HUES48 (cell line): ENCODE measurements at regions not wholly inside any gene's neighbourhood (a gene's known extent, or its start where the extent isn't known, plus 50 kb on each side); places are given as distances from the start of the nearest gene placed in this dataset.
"Not testable (repeated sequence)": the region's sequence is repeated elsewhere in the genome, so short reads cannot be mapped to it uniquely, and the experiment has no call there.

Experiments used
- H3K27ac ChIP-seq: one replicate; pipeline ENCODE4 v1.7.0; 2013; ENCODE audit warnings: low read depth, low read length, inconsistent platforms
- H3K27me3 ChIP-seq: 2 replicates; pipeline ENCODE4 v1.6.1; 2013; ENCODE audit warnings: mild to moderate bottlenecking, low read length; ENCODE audit not compliant: control insufficient read depth, insufficient read depth
- H3K36me3 ChIP-seq: 2 replicates; pipeline ENCODE4 v1.6.1; 2013; ENCODE audit warnings: low read length; ENCODE audit not compliant: control insufficient read depth, insufficient read depth
- H3K4me1 ChIP-seq: 2 replicates; pipeline ENCODE4 v1.6.1; 2013; ENCODE audit warnings: mild to moderate bottlenecking, low read length; ENCODE audit not compliant: control insufficient read depth, insufficient read depth
- H3K4me3 ChIP-seq: 2 replicates; pipeline ENCODE4 v1.5.1; 2013; ENCODE audit warnings: mild to moderate bottlenecking, low read depth, low read length
- H3K9ac ChIP-seq: 2 replicates; pipeline ENCODE4 v1.6.1; 2013; ENCODE audit warnings: mild to moderate bottlenecking, low read depth, low read length, moderate library complexity
- H3K9me3 ChIP-seq: 2 replicates; pipeline ENCODE4 v1.6.1; 2013; ENCODE audit warnings: low read length; ENCODE audit not compliant: control insufficient read depth, insufficient read depth

DNA sequence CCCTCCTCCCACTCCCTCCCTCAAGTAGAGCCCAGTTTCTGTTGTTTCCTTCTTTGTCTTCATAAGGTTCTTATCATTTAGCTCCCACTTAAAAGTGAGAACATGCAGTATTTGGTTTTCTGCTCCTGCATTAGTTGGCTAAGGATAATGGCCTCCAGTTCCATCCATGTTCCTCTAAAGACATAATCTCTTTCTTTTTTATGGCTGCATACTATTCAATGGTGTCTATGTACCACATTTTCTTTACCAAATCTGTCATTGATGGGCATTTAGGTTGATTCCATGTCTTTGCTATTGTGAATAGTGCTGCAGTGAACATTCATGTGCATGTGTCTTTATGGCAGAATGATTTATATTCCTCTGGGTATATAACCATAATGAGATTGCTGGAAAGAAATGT, 158.6 kb downstream of the MEX3B start:
- H3K9me3 ChIP-seq, H3K27me3 ChIP-seq, H3K4me3 ChIP-seq, H3K9ac ChIP-seq, H3K27ac ChIP-seq, H3K36me3 ChIP-seq, H3K4me1 ChIP-seq: not testable (repeated sequence)

DNA sequence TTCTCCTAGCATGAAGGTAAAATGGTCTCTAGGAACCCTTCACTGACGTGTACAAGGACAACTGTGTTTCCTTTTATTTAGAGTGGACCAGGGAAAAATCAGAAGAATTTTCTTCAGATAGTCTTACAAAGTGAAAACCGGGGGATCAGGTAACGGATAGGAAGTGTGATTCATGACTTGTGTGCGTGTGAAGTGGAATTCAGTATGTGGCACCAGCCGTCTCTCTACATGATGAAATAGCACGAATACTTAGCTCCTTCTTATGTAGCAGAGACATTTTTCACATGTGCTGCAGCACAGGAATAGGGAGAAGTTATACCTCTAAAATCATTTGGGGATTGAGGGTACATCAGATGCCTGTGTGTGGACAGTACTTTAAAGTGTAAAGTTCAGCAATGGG, 159.2 kb downstream of the MEX3B start:
- 0 out of 2 replicates have a peak, but pooled peaks cover 4% of the 10 kb centered on the region for H3K4me1 ChIP-seq
- H3K27me3 ChIP-seq, result no peaks in the 10 kb centered on the region
- no peaks in the 10 kb centered on the region for H3K9me3 ChIP-seq
- no peak overlapping the region for H3K4me3 ChIP-seq
- H3K27ac ChIP-seq, result no peak overlapping the region
- H3K36me3 ChIP-seq, result no peaks in the 10 kb centered on the region
- no peak overlapping the region for H3K9ac ChIP-seq

DNA sequence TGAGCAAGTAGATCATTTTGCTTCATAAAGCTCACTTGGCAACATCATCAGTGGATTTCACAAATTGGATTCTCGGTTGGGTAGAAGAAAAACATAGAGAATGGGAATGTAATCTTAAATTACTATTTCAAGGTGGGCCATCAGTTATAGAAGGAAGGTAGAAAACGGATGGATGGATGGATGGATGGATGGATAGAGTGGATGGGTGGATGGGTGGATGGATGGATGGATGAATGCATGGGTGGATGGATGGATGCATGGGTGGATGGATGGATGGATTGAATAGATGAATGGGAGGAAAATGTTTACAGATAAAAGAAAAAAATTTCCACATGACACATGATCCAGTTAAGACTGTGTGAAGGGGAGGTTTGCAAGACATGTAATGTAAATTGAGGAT, 159.7 kb downstream of the MEX3B start:
- H3K9ac ChIP-seq, result no peak overlapping the region
- 0 out of 2 replicates have a peak, but pooled peaks cover 4% of the 10 kb centered on the region for H3K4me1 ChIP-seq
- no peaks in the 10 kb centered on the region for H3K36me3 ChIP-seq
- no peaks in the 10 kb centered on the region for H3K27me3 ChIP-seq
- H3K4me3 ChIP-seq, result no peak overlapping the region
- no peak overlapping the region for H3K27ac ChIP-seq
- no peaks in the 10 kb centered on the region for H3K9me3 ChIP-seq

DNA sequence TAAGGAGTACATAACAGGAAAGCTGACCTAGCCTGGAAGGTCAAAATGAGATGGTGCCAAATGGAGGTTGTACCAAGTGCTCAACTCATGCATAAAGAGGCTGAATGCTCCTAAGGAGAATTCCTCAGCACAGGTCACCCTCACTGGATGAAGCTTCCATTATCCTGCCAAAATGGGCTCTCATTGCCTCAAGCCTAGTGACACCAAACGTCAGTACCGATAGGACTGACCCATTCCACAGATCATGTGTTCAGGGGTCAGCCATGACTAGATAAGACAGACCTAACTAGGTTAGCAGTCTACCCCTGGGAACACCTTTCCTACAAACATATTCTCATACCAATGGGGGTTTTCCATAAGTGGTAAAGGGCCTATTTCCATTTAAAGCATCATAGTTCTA, 160.7 kb downstream of the MEX3B start:
- Histone ChIP-seq H3K27me3 (no peaks in the 10 kb centered on the region), H3K9ac (no peak overlapping the region), H3K4me1 (0 out of 2 replicates have a peak, but pooled peaks cover 4% of the 10 kb centered on the region), H3K9me3 (no peaks in the 10 kb centered on the region), H3K4me3 (no peak overlapping the region), H3K27ac (no peak overlapping the region), H3K36me3 (no peaks in the 10 kb centered on the region)

DNA sequence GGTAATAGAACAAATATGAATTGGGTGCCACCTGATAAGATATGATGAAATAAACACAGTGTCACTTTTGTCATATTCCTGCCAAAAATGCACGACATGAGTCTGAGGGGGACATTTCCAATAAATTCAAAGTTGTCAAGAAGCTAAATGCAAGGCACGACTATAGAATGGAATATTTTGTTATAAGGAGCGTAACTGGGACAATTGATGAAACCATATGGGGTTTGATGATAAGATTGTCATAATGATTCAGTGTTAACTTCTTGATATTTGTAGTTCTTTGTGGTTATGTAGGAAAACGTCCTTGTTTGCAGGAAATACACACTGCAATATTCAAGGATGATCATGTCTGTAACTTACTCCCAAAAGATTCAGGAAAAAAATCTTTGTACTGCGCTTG, 163.3 kb downstream of the MEX3B start:
- no peaks in the 10 kb centered on the region for H3K36me3 ChIP-seq
- no peaks in the 10 kb centered on the region for H3K27me3 ChIP-seq
- H3K4me1 ChIP-seq, result 0 out of 2 replicates have a peak, but pooled peaks cover 5% of the 10 kb centered on the region
- no peaks in the 10 kb centered on the region for H3K9me3 ChIP-seq
- no peak overlapping the region for H3K27ac ChIP-seq
- no peak overlapping the region for H3K9ac ChIP-seq
- H3K4me3 ChIP-seq, result no peak overlapping the region

DNA sequence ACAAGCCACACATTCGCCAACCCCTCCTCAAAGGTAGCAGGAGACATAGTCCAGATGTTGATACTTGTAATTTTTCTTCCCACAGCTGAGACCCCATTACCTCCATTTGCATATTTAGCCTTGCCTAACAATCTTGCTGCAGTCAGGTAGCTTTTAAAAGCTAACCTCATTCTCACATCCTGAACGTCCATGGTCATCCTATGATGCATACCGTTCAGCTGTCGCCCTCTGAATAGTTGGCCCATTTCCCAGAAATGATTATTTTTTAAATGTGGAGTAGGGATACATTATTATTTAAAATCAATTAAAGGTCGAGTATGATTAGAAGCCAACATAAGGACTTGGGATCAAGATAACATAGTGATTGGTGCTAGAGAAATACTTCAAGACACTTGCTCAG, 165.0 kb downstream of the MEX3B start:
- Histone ChIP-seq H3K4me1 (0 out of 2 replicates have a peak, but pooled peaks cover 5% of the 10 kb centered on the region), H3K27ac (no peak overlapping the region), H3K4me3 (no peak overlapping the region), H3K36me3 (no peaks in the 10 kb centered on the region), H3K9ac (no peak overlapping the region), H3K9me3 (no peaks in the 10 kb centered on the region), H3K27me3 (no peaks in the 10 kb centered on the region)

- Histone ChIP-seq H3K27me3 (no peaks in the 10 kb centered on the region), H3K36me3 (no peaks in the 10 kb centered on the region), H3K4me1 (0 out of 2 replicates have a peak, but pooled peaks cover 5% of the 10 kb centered on the region), H3K4me3 (no peak overlapping the region), H3K27ac (no peak overlapping the region), H3K9ac (no peak overlapping the region), H3K9me3 (no peaks in the 10 kb centered on the region)
These were observed 165.5 kb downstream of the MEX3B start for GRCh38 chr15:81880314-81880713.

GRCh38 chr15:81875717-81876116, 170.1 kb downstream of the MEX3B start:
- not testable (repeated sequence) for H3K4me1 ChIP-seq, H3K9ac ChIP-seq, H3K27me3 ChIP-seq, H3K27ac ChIP-seq, H3K4me3 ChIP-seq, H3K9me3 ChIP-seq, H3K36me3 ChIP-seq

DNA sequence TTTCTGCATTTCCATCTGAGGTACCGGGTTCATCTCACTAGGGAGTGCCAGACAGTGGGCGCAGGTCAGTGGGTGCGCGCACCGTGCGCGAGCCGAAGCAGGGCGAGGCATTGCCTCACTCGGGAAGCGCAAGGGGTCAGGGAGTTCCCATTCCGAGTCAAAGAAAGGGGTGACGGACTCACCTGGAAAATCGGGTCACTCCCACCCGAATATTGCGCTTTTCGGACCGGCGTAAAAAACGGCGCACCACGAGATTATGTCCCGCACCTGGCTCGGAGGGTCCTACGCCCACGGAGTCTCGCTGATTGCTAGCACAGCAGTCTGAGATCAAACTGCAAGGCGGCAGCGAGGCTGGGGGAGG, 175.1 kb downstream of the MEX3B start:
- peak overlapping the region; percentile 48; the same call in 1 of the 2 replicates for H3K9ac ChIP-seq
- H3K27ac ChIP-seq, H3K36me3 ChIP-seq, H3K27me3 ChIP-seq, H3K9me3 ChIP-seq, H3K4me1 ChIP-seq: not testable (repeated sequence)
- H3K4me3 ChIP-seq, result peak overlapping the region; percentile 55

- peak overlapping the region; percentile 48 for H3K9ac ChIP-seq
- H3K4me3 ChIP-seq, result peak overlapping the region; percentile 55
These were observed 175.6 kb downstream of the MEX3B start for GRCh38 chr15:81870062-81870745.

DNA sequence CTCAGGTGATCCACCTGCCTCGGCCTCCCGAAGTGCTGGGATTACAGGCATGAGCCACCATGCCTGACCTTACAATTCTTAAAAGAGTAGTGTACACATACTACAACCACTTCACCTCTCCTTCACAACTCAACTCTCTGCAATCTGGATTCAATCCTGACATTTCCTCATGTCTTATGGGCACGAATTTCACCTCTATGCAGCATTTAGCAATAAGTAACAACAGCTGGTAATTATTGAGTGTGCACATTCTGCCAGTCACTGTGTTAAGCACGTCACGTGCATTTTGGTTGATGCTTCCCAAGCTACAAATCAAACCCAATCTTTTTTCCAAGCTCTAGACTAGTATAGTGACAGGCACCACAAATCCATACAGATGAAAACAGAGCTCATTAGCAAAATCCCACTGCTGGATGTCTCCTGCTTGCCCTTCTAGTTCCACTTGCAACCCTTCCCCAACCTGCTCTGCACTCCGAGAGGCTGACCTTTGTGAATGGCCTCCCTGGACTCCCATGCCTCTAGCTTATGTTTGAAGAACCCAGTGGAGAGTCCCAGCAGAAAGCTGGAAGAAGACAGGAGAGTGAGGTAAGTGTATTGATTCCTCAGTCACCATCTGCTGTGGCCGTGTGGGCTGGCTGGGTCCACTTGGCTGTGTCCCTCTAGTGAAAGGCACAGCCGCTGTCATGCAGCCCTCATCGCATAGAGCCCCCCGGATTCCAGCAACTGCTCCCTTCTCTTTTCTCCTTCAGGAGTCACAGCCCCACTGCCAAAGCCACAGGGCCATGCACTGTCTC, 176.5 kb downstream of the MEX3B start:
- Histone ChIP-seq H3K36me3 (no peaks in the 10 kb centered on the region; the same call in 1 of the 2 replicates), H3K27ac (no peak overlapping the region), H3K27me3 (no peaks in the 10 kb centered on the region), H3K9me3 (no peaks in the 10 kb centered on the region; the same call in 1 of the 2 replicates), H3K9ac (no peak overlapping the region), H3K4me3 (no peak overlapping the region), H3K4me1 (no peaks in the 10 kb centered on the region)

More at GRCh38 chr15:81870062-81870745, 175.6 kb downstream of the MEX3B start:
- not testable (repeated sequence) for H3K27ac ChIP-seq, H3K4me1 ChIP-seq, H3K27me3 ChIP-seq, H3K36me3 ChIP-seq, H3K9me3 ChIP-seq
